Head of caudate nucleus (tissue), 42 donors: ENCODE measurements at regions not wholly inside any gene's neighbourhood (a gene's known extent, or its start where the extent isn't known, plus 50 kb on each side); places are given as distances from the start of the nearest gene placed in this dataset.
"Not testable (repeated sequence)": the region's sequence is repeated elsewhere in the genome, so short reads cannot be mapped to it uniquely, and the experiment has no call there.

Experiments
- DNase-seq, 42 donors: peaks; one replicate each; pipeline versions ENCODE4 v3.0.0 to v3.0.0-alpha.2; 2020 to 2021; ENCODE audit warnings: mixed read lengths in 7 of 42
- intact Hi-C: fragments of 100-400 bp; cut with DNase I; formaldehyde crosslinking; loops from one replicate; pipeline ENCODE4 v1.15.0; 2022

DNA sequence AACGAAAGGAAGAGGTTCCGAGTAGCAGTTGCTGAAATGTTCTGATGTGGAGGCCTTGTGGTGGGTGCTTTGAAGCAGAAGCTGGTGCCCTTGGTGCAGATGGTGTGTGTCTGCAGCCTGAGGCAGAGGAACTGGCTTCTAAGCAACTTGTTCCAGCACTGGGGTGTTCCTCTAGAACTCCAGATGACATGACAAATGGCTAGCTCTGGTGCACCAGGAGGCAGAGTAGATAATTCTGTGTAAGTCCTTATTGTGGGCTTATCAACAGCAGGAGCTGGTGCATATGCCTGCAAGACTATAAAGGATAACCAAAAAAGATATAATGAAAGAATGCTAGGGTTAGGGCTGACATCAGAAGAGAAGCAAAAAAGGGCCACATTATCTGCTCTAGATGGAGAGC is 76.5 kb downstream of the ARL5B start:
- intact Hi-C loops, result no loop called here
- DNase-seq, result no peak

DNA sequence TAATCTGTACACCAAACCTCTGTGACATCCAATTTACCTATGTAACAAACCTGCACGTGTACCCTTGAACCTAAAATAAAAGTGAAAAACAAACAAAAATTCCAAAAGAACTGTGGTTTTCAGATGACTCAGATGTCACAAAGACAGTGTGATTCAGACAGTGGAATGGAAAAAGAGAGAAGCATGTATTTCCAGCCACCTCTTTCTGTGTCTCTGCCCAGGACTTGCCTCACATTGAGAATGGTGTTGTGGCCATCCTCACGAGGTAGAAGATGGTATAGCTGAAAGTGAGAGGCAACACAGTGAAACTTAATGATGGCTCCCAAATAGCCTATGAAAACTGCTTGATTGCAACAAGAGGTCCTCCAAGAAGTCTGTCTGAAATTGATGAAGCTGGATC is 78.0 kb downstream of the ARL5B start:
- intact Hi-C loops, result no loop called here
- no peak for DNase-seq

DNA sequence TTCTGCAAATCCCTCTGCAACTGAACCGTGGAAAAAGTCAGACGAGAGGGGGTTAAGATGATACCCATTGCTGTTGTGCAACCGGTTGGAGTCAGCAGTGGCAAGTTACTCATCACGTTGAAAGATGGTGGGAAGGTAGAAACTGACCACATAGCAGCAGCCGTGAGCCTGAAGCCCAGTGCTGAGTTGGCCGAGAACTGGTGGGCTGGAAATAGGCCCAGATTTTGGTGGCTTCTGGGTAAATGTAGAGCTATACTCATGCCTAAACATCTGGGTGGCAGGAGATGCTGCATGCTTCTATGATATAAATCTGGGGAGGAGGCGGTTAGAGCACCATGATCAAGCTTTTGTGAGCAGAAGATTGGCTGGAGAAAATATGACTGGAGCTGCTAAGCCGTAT is 78.6 kb downstream of the ARL5B start:
- DNase-seq, result no peak
- intact Hi-C loops, result no loop called here

DNA sequence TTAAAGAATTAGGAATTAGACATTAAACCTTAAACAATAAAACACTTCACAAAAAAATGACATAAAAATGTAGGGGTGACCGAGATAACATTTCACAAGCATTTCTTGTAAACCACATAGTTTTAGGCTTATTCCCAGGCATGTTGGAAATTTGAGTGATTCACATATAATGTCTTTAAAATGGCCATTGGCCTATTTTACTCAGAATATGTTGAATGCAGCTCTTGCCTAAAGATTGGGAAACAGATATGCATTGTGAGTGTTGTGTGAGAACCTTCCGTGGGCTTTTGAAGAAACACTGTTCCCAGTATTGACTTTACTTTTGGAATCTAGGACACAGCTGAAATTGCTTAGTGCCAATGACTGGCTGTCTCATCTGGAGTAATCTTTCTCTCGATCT is 79.6 kb downstream of the ARL5B start:
- intact Hi-C loops, result no loop called here
- DNase-seq, result no peak

DNA sequence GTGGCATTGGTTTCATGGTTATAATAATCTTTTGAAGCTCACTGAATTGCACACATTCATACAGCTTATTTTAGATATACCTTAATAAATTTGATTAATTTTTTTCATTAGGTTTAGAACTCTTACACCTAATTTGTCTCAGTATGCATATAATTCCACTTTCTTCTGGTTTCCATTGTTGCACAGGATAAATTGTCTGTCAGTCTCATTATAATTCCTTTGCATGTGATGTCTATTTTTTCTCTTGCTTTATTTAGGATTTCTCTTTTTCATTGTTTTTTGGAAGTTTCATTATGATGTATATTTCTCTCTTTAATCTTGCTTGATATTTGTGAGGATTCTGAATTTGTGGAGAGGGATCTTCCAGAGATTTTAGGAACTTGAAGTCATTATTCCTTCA is 84.7 kb downstream of the ARL5B start:
- DNase-seq, result no peak
- intact Hi-C loops, result no loop called here

DNA sequence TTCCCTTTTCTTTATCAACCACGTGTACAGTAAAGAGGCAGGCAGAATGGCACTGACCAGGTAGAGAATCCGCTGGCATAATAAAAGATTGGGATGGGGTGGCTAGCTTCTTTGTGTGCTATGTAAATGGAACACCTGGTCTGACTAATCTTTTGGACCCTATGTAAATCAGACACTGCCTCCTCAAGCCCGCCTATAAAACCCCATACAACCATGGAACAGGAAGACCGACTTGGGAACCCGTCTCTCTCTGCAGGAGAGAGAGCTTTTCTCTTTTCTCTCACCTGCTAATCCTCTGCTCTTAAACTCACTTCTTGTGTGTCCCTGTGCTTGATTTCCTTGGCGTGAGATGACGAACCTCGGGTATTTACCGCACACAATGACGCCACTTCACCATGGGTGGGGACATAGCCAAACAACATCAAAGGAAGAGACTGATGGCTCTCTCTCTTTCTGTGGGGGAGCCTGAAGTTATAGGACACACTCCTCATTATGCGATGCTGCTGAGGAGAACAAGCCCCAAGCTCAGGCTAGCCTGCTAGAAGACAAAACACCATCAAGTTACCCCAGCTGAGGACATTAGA is 94.2 kb downstream of the ARL5B start:
- intact Hi-C loops, result no loop called here
- no peak for DNase-seq

DNA sequence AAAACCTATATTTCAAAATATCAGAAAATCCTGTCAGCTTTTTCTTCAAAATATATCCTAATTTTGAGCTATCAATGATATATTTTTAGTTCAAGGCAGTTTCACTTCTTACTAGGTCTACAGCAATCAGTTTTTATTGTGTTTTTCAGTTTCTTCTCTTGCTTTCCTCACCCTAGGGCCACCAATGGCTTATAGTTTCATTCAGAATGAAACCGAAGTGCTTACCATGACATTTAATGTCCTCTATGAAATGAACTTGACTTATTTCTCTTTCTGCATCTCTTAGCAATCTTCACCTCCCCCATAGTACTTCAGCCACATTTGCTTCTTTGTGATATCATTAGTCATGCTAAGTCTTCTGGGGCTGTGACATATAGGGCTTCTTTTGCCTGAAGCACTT is 100.3 kb downstream of the ARL5B start:
- DNase-seq, result no peak
- intact Hi-C loops, result no loop called here

DNA sequence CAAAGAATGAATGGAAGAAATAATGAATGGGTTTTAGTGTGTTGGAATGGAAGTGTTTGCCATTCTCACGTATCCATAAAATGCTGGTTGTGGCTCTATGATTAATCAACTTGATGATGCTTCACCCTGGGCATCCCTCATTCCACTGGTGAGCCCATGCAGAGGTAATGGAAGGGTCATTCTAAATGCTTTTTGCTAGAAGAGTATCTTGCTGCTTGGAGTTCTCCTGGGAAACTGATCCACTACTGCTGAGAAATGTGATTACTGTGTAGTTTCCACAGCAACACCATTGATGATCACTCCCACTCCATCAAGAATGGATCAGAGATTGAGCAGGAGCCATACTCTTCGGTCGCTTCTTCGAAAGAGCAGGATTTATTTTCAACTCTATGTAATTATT is 101.6 kb downstream of the ARL5B start:
- intact Hi-C loops, result no loop called here
- DNase-seq, result no peak

DNA sequence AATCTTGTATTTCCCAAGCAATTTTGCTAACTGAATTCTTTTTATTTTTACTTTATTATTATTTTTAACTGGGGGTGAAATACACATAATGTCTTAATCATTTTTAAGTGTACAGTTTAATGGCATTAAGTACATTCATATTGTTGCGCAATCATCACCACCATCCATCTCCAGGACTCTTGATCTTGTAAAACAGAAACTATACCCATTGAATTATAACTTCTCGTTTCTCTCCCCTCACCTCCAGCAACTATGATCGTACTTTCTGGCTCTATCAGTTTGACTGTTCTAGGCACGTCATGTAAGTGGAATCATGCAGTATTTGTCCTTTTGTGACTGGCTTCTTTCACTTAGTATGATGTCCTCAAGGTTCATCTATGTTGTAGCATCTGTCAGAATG is 108.8 kb downstream of the ARL5B start:
- no peak for DNase-seq

DNA sequence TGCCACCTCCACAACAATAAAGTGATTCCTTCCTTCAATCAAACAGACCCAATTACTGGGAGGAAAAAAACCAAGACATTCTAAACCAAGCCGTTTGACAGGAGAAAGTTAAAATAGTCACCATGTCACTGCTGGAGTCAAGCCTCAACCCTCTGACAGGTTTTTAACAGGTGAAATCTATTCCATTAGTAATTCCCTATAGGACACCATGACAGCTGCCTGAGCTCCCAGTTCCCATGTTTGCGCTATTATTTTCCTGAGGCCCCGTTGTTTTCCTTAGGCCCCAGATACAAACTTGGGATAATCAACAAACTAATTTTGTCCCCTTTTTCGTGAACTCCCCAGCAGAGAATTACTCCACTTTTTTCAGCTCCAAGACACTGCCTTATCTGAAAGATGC is 113.9 kb downstream of the ARL5B start:
- intact Hi-C loops, result no loop called here
- DNase-seq, result no peak

More for the DNA sequence above, 108.8 kb downstream of the ARL5B start:
- intact Hi-C loops, result no loop called here

DNA sequence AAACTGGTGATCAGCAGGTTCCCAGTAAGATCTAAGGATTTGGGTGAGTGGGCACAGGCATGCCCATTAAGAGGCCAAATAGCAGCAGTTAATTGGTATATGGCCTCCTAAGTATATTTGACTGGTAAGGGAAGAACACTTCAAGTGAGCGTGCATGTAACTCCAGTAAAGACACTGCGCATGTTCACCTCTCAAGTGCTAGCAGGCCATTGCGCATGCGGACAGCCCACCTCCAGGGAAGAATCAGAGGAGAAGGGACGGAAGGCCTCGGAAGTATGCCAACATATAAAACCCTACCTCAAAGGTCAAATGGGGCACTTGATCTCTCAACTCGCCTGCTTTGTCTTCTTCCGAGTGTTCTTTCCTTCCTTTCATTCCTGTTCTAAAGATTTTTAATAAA is 118.0 kb downstream of the ARL5B start:
- intact Hi-C loops, result no loop called here
- no peak for DNase-seq

DNA sequence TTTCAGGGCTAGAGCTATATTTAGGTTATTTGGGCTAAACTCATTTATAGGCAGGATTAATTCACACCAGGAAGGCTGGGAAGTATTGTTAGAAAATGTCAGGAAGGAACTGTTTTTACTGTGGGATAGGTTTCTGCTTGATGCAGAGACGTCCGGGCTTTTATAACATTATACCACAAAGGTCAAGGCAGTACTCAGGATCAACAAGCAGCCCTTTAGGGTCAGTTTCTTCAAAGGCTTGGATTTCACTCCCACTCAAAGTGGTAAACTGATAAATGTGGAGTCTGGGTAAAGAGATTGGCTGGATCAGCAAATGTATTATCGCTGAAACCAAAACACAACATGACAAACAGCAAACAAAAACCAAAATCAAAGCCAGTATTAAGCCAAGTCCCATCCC is 127.2 kb downstream of the ARL5B start:
- intact Hi-C loops, result no loop called here
- DNase-seq, result no peak

DNA sequence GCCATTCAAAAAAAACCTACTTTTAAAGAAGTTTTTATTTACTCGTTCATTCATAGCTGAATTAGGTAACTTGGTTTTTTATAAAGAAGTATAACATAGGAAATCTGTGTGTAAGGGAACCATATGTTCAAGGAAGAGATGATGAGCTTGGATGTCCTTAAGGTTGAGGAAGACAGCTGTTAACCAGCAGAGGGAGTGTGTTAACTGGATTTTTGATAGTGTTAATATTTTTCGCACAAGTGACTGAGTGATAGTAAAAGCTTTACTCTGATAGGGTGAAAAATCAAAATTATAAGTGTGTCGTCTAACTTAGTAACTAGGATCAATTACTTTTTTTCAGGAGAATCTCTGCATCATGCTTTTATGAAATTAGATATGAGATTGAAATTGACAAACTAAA is 134.7 kb downstream of the ARL5B start:
- intact Hi-C loops, result no loop called here
- peak in 1 of 42 donors; percentile 4 for DNase-seq

DNA sequence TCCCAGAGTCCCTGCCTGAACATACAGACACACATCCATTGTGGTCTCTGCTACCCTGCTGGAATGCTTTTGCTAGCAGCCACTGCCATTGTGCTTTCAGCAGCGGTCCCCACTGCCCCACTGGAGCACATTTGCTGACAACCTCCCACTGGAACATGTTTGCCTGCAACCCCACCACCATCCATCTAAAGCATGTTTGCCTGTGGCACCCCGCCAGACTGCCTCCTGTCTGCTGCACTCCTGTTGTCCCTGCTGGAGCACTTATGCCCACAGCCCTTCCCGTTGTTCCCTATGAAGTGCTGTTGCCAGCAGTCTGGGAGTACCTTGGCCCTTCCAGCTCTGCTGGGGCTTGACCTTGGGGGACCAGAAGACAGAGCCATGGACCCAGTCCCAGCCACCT is 136.3 kb downstream of the ARL5B start:
- intact Hi-C loops, result no loop called here

DNA sequence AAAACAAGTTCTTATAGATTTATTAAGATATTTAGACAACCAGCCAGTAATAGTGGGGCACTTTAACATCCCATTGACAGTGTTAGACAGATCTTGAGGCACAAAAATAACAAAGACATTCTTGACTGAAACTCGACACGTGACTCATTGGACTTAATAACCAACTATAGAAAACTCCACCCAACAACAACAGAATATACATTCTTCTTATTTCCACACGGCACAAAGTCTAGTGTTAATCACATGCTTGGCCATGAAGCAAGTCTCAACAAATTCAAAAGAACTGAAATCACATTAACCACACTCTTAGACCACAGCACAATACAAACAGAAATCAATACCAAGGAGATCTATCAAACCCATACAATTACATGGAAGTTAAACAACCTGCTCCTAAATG is 138.1 kb downstream of the ARL5B start:
- no peak for DNase-seq
- intact Hi-C loops, result no loop called here

More for the DNA sequence above, 136.3 kb downstream of the ARL5B start:
- no peak for DNase-seq

DNA sequence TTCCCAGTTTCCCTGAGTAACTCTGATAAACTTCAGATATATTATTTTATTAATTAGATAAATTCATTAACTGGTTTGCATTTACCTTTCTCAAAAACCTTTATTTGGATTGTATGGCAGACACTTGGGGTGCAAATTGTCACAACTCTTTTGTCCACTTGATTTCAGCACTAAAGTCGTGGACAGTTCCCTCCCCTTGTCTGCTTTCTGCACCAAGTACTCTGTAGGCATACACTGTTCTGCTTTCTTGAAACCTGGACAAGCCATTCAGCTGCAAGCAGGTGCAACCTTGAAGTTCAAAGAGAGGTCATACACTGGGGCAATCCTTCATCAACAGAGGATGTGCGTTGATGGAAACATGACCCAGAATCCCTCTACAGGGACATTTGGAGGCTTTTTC is 162.9 kb downstream of the ARL5B start:
- peak in 1 of 42 donors; percentile 3 for DNase-seq
- intact Hi-C loops, result no loop called here

DNA sequence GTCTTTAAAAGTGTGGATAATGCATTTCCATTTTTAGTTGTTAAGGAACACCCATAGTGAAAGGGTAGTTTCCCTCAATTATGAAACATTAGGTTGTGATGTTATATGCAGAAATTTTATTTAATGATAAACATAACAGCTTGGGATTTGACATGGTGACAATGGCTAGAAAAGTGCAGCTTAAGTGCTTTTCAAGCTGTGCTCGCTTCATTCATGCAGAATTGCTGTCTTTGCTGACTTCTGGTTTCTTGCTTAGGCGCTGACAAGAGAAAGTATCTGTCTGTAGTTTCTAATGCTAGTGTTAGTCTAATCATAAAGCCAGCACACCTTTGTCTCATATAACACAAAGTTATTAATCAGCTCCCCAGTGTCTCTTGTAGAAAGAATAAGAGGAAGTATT is 170.0 kb downstream of the ARL5B start:
- no peak for DNase-seq
- intact Hi-C loops, result no loop called here

DNA sequence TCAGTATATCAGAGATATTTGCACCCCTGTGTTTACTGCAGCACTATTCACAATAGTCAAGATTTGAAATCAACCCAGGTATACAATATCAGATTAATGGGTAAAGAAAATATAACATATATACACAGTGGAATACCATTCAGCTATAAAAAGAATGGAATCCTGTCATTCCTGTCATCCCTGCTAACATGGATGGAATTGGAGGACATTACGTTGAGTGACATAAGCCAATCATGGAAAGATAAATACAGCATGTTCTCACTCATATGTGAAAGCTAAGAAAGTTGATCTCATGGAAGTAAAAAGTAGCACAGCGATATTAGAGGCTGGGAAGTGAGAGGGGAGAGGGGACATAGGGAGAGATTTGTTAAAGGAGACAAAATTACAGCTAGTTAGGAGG is 171.0 kb downstream of the ARL5B start:
- intact Hi-C loops, result no loop called here
- DNase-seq, result no peak

DNA sequence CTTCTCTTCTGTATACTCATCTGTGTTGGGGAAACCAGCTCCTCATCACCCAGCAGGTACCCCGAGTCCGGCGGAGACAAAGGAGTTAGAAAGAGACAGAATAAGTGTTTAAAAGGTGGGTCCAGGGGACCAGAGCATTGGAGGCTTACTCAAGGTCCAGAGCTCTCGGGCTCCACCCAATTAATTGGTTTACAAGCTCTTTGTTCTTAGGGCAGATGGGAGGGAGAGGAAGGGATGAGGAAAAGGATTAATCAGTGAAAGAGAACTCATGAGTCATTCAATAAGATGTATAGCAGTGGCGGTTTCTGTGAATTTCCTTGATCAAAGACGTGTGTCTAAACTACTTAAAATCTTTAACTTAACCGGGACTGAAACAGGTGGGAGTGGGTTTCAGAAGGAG is 192.0 kb upstream of the MALRD1 start:
- intact Hi-C loops, DNase-seq: not testable (repeated sequence)

DNA sequence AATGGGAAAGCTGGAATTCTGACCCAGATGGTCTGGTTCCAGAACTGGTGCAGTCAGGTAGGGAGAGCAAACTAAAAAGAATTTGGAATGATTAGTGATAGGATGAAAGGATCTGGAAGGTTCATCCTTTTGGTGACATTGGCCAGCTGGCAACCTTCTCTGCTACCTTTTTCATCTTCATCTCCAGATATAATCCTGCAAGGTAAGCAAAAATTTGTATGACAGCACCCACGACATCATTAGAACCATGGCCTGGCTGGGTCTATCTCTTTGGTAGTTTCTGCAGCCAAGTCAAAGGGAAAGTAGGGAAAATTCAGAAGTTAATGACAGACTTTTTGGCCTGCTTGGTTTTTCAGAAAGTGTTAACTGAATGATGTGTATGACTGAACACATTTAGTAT is 188.9 kb upstream of the MALRD1 start:
- intact Hi-C loops, result no loop called here

DNA sequence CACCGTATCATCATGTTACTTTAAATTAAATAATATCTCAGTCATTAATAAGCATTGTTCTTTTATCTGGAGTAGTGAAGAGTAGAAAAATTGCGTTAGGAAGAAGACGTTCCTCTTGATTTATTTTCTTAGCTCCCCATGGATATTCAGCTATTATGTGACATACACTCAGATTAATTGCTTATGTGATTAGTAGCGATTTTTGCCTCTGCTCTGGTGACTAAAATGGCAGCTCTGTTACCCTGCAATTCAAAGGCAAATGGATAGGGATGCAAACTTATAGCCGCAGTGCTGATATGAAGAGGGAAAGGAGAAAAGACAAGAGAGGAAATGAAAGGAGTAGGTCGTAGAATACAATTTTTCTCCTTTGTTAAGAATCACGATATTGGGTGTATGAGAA is 188.4 kb upstream of the MALRD1 start:
- no peak for DNase-seq
- intact Hi-C loops, result no loop called here

More for the DNA sequence above, 188.9 kb upstream of the MALRD1 start:
- DNase-seq, result no peak

DNA sequence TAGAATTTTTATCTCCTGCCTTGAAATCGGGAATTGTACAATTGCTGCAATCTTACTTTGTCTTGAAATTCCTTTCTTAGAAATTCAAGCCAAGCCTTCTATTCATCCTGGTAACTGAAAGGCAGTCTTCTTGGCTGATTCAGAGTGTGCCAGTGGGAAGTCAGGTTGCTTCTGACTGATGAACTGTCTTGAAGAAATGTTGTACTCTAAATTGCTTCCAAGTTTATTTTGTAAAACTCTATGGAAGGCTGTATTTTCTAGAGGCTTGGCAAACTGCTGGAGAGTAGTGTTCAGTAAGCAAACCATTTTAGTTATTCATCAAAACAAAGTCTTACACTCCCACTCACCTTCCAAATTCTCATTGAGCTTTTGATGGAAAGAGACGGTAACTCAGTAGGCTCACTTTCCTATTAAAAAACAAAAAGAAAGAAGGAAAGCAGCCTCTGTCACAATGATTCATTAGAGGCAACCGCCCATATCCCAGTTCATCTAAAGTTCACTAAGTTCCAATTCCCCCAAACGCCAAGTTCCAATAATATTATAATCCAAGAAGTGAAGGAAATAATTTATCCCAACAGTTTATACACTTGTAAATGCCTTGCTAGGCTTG is 187.9 kb upstream of the MALRD1 start:
- intact Hi-C loops, result no loop called here
- DNase-seq, result peak in 9 of 42 donors; percentile 8 to 54 (median 17)
